Kidney tubule cell (primary cell): ENCODE measurements at regions not wholly inside any gene's neighbourhood (a gene's known extent, or its start where the extent isn't known, plus 50 kb on each side); places are given as distances from the start of the nearest gene placed in this dataset.

ENCODE experiments used
- DNase-seq: peaks from one replicate; pipeline ENCODE4 v3.0.0-alpha.2; 2018; ENCODE audit warnings: low spot score

DNA sequence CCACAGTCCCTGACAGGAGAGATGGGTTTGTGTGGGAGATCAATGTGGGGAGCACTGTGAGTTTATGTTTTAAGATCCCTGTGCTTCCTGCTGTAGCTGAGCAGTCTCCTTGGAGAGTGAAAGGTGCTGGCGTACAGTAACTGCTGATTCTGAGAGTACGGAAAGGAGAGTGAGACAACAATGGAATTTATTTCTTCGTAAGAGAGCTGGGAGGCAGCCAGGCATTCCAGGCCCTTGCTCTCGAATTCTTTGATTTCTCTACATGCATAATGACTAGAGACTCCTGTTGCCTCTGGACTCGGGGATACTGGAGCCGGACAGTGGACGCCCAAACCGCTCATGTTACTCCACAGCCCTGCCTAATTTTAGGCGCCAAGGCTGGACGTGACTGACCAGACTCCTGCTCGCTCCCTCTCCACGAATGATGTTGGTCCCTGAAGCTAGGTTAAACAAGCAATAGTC, 131.0 kb upstream of the PHACTR1 start:
- DNase-seq = peak; percentile 79

DNA sequence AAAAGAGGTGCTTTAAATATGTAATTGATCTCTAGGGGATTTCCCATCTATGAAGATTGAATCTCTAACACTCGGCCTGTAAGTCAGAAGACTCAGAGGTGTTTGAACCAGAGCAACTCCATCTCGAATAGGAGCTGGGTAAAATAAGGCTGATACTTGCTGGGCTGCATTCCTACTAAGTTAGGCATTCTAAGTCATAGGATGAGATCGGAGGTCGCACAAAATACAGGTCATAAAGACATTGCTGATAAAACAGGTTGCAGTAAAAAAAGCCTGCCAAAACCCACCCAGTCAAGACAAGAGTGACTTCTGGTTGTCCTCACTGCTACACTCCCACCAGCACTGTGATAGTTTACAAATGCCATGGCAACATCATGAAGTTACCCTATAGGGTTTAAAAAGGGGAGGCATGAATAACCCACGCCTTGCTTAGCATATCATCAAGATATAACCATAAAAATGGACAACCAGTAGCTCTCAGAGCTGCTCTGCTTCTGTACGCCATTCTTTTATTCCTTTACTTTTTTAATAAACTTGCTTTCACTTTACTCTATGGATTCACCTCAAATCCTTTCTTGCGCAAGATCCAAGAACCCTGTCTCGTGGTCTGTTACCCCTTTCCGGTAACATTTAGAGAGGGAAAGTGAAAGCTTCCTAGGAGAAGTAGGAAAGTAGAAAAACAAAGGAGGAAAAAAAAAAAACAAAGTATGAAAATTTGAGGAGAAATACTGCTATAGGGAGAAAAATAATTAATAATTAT, 129.7 kb upstream of the PHACTR1 start:
- DNase-seq = peak; percentile 37

GRCh38 chr6:12590901-12591300, 125.7 kb upstream of the PHACTR1 start:
- DNase-seq = peak; percentile 18

DNA sequence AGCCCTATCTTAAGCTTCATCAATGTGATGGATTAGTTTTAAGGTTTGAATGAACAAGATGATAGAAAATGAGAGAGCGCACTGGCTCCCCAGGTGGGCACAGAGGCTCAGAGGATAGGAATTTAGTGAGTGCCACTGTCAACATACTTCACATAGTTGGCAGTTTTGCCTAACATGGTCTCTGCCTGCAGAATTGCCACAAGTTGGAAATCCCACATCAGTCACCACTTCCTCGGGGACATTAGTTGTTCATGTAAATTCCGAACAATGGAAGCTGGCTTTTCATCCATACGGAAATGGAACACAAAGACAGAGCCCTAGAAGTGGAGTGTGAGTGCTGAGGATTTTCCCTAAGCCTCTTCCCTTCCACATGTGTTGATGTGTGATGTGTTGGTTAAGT, 123.9 kb upstream of the PHACTR1 start:
- peak; percentile 97 for DNase-seq

GRCh38 chr6:12593771-12594529, 122.6 kb upstream of the PHACTR1 start:
- DNase-seq = peak; percentile 96

- DNase-seq = no peak
Measured at GRCh38 chr6:12594530-12594893, 122.1 kb upstream of the PHACTR1 start.

DNA sequence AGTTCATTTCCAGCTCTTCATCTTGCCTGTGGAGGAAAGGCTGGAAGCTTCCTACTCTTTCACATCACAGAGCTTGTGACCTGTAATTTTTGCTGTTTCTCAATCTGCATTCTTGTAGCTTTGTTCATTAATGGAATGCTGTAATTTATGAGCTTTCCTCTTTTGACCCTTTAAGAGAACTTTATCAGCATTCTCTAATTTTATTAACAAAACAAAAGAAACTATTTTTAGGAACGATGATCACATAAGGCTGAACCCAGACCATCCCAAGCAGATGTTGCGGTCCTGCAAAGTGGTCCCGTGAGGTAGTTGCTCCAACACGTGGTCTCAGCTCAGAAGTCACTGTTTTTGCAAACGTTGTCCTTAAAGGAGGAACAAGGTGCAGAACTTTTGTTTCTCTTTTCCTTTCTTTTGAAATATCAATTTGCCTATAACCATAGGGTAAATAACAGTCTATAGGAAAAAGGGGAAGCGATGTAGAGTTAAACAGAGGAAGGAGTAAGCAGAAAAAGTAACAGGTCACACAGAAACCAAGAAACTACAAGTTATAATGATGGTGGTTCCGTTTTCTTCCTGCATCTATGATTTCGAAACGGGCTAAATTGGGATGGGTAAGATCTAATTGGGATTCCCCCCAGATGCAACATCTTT, 121.3 kb upstream of the PHACTR1 start:
- DNase-seq = peak; percentile 66

GRCh38 chr6:12596731-12597130, 119.8 kb upstream of the PHACTR1 start:
- peak; percentile 7 for DNase-seq

- no peak for DNase-seq
Measured at GRCh38 chr6:12598919-12599318, 117.6 kb upstream of the PHACTR1 start.

DNA sequence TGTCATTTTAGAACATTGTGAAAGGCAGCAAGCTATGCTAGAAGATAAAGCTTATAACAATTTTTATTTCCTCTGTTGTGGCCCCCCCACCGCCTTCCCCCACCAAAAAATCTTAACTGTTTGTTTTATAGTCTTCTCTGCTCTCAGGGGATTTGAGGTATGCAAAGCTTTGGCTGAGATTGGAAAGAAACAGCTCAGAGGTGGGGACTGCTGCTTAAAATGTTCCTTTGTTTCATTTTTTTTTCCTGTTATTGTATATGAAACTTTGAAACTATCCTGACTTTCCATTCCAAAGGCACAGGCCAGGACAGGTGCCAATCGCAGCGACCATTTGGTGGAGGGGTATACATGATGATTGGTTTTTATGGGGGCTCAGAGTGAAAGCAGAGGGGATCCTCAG, 114.7 kb upstream of the PHACTR1 start:
- DNase-seq = no peak

- no peak for DNase-seq
Measured at GRCh38 chr6:12602342-12602741, 114.2 kb upstream of the PHACTR1 start.

DNA sequence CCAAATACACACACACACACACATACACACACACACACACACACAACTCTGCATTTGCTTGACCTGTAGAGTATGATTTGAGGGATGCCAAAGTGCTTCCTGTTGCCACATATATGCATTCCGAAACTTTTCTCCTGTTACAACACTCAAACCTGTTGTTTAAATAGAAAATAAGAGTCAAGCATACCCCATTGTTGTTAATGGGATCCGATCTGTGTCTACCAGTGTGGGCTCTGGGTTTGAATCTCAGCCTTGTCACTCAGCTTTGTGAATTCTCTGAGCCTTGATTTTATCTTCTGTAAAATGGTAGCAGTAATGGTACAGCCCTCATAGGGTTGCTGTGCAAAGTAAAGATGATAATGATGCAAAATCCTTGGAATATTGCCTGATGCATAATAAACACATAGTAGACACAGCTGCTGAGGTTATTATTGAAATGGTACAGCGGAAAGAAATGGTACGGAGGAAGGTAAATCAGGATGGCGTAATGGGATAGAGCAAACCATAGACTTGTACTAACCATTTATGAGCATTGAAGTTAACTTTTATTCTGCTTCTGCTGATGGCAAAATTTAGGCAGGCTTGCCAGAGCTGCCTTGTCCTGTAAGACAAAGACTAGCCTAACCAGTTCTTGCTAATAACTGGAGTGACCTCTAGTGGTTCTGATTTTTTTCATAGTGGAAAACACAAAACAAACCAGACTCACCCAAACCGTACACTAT, 113.5 kb upstream of the PHACTR1 start:
- peak; percentile 72 for DNase-seq

- DNase-seq = no peak
Measured at GRCh38 chr6:12603673-12604049, 112.9 kb upstream of the PHACTR1 start.

DNA sequence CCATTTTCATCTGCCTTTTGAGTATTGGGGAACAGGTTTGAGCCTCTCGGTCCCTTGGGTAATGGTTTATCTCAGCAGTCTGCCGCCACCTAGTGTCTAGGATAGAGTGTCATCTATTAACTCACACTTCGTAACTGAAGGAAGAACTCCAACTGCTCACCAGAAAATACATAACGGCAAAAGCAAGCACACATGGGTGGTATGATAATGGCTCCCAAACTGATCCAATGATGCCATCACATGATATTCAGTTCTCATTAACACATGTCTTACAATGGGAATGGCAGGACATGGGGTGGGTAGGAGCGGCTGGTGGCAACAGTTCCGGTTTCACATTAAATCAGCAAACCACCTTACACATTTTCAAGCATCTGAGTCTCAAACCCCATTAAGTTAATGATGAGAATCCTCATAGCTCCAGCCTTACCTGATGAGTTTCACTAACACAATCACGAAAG, 110.7 kb upstream of the PHACTR1 start:
- peak; percentile 79 for DNase-seq

GRCh38 chr6:12606616-12607015, 110.0 kb upstream of the PHACTR1 start:
- DNase-seq = no peak

DNA sequence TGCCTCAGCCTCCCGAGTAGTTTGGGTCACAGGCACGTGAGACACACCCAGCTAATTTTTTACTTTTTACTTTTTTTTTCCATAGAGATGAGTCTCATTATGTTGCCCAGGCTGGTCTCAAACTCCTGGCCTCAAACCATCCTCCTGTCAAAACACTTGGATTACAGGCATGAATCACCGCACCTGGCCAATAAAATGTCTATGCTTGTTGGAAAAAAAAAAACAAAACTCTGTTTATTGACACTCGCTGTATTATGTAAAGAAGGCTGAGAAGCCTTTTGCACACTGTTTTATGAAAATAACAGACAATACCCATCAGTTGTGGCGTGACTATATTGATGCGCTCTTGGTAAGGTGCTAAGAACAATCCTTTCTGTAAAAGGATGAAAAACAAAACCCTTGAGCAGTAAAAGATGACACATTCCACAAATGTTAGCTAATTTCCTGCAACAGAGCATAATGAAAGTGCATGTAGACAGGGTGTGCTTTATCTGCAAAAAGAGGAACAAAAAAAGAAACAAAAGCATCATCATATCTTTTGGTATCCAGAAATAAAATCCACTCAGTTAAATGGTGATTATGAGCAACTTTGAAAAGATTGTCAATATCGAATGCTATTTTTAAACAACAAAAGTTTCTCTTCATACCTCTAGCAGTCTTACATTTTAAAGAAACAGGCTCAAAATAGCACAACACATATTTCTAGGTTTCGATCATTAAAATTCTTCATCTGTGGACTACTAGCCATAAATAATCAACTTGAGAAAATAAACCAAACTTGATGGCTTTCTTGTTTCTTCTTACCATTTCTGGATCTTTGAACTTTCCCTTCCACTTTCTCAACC, 108.3 kb upstream of the PHACTR1 start:
- peak; percentile 66 for DNase-seq

GRCh38 chr6:12608874-12609273, 107.7 kb upstream of the PHACTR1 start:
- peak; percentile 22 for DNase-seq

DNA sequence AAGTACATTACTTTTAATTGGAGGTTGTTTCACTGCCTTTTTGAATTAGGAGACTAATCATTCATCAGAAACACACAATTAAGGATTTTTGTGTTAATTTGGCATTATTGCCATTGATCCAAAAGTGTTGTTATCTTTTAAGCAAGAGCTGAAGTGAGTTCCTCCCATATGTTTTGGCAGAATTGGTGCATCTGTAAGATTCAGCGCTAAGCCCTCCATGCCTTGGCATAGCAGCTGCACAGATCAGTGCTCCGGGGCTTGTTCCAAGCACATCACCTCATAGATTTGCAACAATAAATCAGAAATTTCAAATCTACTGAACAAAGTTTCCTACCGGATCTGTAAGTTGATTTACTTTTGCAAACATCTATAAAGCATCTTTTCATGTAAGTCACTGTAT, 106.8 kb upstream of the PHACTR1 start:
- DNase-seq = no peak

- DNase-seq = no peak
Measured at GRCh38 chr6:12610862-12611261, 105.7 kb upstream of the PHACTR1 start.

DNA sequence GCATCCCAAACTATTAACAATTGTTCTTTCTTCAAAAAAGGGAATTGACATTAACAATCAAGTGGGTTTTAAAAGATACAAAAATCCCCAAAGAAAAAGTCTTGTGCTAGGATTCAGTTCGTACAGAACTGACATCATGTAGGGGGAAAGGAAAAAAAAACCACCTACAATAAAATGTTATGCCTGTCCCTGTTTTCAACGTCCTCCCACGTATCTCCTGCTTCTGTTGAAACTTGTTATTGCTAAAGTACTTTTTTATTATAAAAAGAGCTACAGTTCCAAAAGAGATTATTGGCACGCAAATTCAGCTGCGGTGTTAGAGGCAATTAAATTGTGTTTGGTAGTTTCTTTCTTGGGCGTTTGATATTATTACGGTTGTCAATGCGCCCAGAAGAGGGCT, 102.8 kb upstream of the PHACTR1 start:
- no peak for DNase-seq

DNA sequence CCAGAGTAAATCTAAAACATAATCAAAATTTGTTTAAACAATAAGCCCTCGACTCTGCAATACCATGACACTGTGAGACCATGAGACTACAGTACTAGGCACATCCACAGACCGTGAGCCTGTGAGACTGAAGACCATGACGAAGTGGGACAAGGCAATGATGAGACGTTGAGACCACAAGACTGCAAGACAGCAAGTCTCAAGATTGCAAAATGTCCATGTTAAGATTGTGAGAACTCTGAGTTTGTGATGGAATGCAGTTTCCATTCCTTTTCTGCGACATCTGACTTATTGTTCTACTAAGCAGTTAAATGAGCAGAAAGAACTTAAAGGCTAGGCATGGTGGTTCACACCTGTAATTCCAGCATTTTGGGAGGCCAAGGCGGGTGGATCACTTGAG, 102.1 kb upstream of the PHACTR1 start:
- DNase-seq = no peak
